HPDE6-E6E7 (cell line): ENCODE measurements at regions not wholly inside any gene's neighbourhood (a gene's known extent, or its start where the extent isn't known, plus 50 kb on each side); places are given as distances from the start of the nearest gene placed in this dataset.

Source experiments
- DNase-seq: peaks from one replicate; pipeline ENCODE4 v3.0.0; 2011; ENCODE audit warnings: missing footprints; ENCODE audit errors: extremely low spot score

DNA sequence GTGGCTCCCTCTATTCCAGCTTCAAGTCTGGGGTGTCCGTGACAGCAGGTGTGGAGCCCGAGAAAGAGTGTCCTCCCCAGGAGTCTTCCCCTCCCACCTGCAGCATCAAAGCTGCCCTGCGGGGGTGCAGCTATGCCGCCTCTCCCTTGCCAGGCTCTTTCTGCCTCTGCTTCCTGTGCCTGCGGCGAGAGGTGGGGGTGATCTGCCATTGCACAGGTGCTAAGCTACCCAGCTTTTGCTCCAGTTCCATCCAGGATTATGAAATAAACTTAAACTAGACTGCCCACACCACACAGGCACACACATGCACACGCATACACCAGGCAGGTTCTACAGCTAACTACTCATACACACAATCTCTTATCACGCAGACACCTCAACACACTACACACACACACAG, 104.7 kb upstream of the CLDN10 start:
- no peak for DNase-seq

- DNase-seq = no peak
Observed at GRCh38 chr13:95451656-95452055, 100.9 kb upstream of the CLDN10 start.

GRCh38 chr13:95452375-95452774, 100.1 kb upstream of the CLDN10 start:
- no peak for DNase-seq

DNA sequence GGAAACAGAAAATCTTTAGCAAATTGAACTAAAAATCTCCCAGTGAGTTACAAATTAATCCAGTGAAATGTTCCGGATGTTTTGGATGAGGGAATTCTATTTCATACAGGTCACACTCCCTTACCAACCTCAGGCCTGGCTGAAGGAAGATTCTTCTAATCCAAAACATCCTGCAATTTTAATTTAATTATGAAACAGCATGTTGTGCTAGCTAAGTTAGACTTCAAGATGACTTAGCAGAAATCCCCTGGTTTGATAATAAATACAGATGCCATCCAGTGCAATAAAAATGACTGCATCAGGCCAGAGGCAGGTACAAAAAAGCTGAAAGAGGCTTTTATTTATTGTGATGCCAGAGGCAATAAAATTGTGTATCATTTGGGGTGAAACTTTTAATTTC, 96.7 kb upstream of the CLDN10 start:
- DNase-seq = no peak

GRCh38 chr13:95456815-95457214, 95.7 kb upstream of the CLDN10 start:
- no peak for DNase-seq

- no peak for DNase-seq
Observed at GRCh38 chr13:95457294-95457693, 95.2 kb upstream of the CLDN10 start.

DNA sequence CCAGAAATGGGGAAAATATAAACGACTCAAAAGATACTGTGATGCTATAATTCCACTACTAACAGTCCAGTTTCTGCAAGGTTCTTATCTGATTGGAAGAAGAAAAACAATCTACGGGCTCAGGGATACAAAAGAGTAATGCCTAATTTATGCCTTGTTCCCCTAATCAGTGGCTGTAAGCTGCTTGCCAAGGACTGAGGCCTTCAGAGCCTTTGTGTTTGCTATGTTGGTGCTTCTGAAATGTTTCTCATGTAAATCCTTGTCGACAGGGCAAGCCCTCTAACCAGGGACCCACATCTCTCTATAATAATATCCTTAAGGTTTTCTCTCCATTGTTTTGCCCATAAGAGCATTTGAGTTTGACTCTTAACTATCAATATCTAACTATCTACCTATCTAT, 89.7 kb upstream of the CLDN10 start:
- no peak for DNase-seq

DNA sequence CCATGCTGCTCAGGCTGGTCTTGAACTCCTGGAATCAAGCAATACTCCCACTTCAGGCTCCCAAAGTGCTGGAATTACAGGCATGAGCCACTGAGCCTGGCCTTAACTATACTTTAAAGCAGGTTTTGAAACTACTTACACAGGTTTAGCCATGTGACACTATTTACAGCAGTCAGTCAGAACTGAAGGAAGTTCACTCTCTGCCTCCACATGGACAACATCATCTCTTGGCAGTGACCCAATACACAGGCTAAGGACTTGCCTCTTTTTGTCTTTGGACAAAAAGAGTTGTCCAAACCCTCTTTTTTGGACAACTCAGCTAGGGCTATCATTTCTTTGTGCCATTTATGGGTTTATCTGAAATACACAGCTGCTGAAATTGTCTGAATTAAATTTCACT, 89.0 kb upstream of the CLDN10 start:
- no peak for DNase-seq

GRCh38 chr13:95470574-95471366, 81.8 kb upstream of the CLDN10 start:
- no peak for DNase-seq

- no peak for DNase-seq
Observed at GRCh38 chr13:95471960-95472359, 80.6 kb upstream of the CLDN10 start.

GRCh38 chr13:95474992-95475391, 77.5 kb upstream of the CLDN10 start:
- no peak for DNase-seq

DNA sequence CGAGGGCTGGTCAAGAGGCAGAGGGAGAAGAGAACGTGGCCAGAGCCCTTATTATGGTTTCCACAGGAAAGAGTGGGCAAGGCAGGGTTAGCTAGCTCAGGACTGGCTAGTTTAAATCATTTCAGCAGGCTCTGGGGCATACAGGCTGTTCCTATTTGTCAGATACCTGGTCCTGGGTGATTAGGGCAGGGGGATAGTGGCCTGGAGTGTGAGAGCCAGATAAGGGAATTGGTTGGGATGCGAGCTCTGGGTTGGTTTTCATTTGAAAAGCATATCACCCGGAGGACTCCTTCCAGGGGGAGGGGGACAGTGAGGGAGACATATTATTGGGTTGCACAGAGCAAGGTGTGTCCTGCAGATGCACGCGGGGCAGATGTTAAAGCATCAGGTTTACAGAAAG, 75.3 kb upstream of the CLDN10 start:
- DNase-seq = no peak

DNA sequence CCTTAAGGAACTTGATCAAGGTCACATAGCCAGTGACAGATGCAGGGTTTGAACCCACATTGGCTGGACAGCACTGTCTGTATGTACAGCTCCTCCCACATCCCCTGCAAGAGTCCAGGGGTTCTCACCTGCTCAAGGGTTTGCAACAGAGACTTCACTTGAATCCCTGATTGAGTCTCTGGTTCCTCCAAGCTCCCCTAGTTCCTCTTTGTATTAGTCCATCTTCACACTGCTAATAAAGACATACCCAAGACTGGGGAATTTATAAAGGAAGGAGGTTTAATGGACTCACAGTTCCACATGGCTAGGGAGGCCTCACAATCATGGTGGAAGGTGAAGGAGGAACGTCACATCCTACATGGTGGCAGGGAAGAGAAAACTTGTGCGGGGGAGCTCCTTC, 72.8 kb upstream of the CLDN10 start:
- no peak for DNase-seq

DNA sequence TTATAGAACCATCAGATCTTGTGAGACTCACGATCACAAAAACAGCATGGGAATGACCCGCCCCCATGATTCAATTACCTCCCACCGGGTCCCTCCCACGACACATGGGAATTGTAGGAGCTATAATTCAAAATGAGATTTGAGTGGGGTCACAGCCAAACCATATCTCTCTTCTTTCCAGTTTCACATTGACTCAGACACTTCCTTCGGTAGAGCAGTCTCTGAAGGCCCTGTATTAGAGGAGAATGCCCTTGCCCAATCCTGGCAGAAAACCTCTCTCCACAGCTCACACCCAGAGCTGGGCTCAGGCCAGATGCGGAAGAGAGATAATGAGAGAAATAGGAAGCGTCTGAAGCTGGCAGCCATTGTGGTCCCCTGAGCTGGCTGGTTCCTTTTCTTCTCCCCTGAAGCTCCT, 72.4 kb upstream of the CLDN10 start:
- no peak for DNase-seq

- no peak for DNase-seq
Observed at GRCh38 chr13:95480791-95481780, 71.4 kb upstream of the CLDN10 start.

DNA sequence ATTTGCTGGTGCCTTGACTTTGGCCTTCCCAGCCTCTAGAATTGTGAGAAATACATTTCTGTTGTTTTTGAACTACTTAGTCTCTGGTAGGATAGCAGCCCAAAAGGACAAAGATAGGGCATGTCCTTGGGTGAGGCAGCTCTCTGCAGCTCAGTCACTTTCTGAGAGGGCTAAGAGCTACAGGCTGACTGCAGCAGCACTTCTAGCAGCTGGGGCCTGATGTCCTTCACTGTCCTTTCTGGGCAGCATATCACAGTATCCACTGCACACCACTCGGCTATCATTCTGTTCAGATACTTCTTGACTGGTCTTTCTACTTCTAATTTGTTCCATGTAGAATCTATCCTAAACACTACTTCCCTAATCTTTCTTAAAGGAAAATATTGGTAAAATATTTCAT, 68.5 kb upstream of the CLDN10 start:
- DNase-seq = no peak

- DNase-seq = no peak
Observed at GRCh38 chr13:95485045-95485517, 67.4 kb upstream of the CLDN10 start.

- DNase-seq = no peak
Observed at GRCh38 chr13:95485518-95486144, 66.9 kb upstream of the CLDN10 start.

- DNase-seq = no peak
Observed at GRCh38 chr13:95492044-95492801, 60.3 kb upstream of the CLDN10 start.

GRCh38 chr13:95494082-95494681, 58.3 kb upstream of the CLDN10 start:
- DNase-seq = no peak

GRCh38 chr13:95496485-95496884, 56.0 kb upstream of the CLDN10 start:
- DNase-seq = no peak
